Forelimb muscle (tissue), 1 donor: ENCODE measurements at regions not wholly inside any gene's neighbourhood (a gene's known extent, or its start where the extent isn't known, plus 50 kb on each side); places are given as distances from the start of the nearest gene placed in this dataset.

Source experiments
- DNase-seq: peaks from one replicate; pipeline ENCODE4 v3.0.0-alpha.2; 2013; ENCODE audit warnings: low read depth

DNA sequence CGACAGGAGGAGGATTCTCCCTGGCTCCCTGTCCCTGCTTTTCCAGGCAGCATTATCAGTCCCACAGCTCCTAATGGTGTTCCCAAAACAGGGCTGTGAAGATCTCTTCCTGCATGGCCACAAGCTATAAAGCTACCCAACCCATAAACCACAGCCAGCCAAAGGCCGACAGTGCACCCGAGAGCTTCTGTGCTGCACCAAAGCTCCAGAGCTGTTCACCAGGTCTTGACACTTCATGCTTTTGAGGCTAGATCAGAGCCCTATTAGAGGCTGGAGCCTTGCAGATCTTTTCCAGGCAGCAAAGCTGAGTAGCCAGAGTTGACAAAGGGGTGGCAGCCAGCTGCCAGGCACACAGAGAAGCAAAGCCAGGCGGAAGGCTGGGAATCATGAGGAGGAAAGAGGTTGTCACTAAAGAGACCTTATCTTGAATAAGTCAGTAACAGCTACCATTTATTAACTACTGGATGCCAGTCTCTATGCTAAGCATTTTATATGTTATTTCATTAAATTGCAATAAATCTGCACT lies 180.4 kb downstream of the KATNAL1 start:
- DNase-seq, result no peak

DNA sequence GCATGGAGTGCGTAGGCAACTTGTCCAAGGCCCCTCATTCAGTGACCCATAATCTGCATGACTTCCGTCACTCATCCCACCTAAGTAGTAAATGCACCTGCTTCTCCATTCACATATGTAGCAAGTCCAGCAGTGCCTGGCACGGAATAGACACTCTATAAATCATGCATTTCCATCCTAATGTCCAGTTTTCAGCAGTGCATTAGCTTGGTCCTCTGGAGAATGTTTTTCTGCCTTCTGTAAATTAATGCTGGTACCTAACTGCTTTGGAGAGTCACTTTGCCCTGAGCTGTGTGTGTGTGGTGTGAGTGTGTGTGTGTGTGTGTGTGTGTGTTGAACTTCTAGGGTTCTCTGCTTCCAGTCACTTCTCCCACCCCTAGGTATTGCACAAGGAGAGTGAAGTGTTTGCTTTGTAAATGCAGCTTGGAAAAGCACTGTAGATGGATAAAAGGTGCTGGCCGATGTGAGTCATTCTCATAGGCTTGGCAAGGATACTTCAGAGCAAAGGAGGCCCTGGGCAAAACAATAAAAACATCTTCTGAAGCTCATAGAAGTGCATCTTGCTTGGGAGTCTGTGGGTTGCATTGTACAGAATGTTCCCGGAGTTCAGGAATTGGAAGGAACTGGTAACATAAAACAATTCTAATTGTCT lies 181.8 kb downstream of the KATNAL1 start:
- DNase-seq, result no peak

DNA sequence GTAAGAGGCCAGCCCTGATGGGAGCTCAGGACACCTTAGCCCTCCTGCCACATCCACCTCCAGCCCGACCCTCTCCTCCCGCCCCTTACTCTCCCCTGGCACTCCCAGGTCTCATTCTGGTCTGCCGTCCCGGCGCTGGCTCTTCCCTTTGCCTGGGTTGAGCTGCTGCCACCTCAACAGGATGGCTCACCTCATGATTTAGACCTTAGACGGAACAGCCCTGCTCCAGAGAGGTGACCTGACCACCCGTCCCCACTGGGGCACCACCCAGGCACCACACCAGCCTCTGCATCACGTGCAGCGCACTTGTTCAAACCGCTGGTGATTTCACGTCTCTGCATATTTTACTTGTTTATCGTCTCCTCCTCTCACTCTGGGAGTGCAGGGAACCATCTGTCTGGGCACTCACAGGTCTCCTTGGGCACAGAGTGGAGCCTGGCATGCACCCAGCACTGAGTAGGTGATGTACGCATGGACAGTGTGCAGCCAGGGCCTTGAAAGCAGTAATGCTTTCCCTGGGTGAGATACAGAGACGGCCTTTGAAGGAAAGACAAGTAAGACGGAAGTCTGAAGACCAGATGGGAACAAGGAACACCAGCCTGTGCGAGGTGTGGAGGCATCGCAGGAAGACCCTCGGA lies 183.1 kb downstream of the KATNAL1 start:
- no peak for DNase-seq

DNA sequence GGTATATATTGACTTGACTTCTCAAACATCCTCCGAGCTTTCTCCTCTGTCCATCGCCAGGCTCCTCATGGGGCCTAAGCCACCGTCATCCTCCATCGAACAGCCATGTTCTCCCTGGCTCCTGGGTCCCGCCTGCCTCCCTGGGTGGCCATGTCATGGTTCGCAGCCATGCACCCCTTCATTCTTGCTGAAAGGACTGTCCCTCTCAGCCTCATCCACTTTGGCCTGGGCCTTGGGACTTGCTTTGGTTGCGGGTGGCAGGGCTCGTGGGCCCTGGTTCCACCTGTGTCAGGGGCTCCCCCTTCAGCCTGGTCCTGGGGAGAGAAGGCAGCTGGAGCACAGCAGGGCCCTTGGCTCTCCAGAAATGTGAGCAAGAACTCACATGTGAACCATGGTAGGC lies 183.8 kb downstream of the KATNAL1 start:
- DNase-seq, result no peak

DNA sequence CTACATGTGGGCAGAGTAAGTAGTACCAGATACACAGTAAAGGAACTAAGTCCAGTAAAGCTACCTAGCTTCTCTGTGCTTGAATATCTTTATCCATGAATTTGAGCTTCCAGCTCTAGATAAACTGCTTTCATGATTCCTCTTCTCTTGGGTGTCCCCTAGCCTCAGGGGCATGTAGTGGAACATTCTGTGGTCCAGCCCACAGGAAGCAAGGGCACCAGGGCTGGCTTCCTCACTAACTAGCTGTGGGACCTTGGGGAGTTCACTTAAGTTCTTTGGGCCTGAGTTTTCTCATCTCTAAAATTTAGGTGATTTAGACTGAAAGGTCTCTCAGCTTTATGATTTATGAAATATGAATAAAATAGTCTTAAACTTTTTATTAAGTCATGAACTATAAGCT lies 185.7 kb downstream of the KATNAL1 start:
- no peak for DNase-seq

DNA sequence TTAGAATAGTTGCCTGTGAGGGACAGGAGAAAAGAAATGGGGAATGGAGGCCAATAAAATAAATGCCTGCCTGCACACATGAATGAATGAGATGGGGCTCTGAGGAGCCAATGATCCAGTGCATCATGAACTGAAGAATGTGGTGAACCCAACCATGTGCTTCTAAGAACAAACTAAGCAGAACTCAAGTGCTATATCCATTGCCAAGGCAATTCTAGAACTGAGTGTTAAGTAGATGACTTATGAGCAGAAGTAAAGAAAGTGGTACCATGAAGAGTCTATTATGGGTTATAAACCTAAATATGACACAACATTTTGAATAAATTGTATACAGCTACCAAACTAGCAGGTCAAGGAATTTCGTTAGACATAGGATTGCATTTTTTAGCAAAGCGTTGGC lies 186.1 kb downstream of the KATNAL1 start:
- DNase-seq, result no peak

DNA sequence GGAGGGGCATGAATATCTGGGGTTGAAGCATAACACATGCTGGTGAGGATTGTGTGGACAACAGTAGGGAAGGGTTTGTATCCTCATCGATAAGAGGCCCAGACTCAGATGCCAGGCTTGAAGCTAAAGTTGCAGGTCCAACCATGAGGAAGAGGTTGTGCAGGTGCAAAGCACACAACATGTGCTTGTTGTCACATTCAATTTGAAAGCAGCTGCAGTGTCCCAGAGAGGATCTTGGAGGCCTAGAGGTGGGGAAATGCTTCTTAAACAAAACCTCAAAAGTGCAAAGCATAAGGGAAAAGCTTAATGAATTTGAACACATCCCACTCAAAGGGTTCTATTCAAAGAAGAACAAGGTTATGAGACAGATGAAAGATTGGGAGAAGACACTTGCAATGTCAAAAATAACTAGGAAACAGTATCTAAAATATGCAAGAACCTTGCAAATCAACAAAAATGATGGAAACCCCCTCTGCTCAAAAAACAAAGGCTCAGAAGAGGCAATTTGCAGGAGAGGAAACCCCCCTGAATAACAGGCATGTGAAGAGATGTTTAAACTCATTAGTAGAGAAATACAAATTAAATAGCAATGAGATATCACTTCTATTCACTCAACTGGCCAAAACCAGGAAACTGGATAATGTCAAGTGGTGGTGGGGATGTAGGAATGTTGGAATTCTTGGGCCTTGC lies 187.1 kb downstream of the KATNAL1 start:
- no peak for DNase-seq

DNA sequence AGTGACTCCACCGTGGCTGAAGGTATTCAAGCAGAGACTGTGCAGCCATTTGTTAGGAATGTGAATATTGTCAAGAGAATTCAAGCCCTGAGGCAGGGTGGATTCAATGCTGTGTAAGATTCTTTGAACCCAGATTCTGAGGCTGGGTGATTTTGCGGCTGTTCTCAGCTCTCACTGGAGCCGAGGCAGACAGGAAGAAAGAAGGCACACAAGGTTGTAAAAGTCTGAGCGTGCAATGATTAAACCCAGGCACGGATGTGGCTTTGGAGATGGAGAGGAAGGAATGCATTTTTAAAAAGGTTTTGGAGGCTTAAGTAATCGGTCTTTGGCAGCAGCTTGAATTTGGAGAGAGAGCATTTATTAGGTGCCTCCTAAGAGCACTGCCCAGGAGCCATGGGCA lies 187.9 kb downstream of the KATNAL1 start:
- no peak for DNase-seq

DNA sequence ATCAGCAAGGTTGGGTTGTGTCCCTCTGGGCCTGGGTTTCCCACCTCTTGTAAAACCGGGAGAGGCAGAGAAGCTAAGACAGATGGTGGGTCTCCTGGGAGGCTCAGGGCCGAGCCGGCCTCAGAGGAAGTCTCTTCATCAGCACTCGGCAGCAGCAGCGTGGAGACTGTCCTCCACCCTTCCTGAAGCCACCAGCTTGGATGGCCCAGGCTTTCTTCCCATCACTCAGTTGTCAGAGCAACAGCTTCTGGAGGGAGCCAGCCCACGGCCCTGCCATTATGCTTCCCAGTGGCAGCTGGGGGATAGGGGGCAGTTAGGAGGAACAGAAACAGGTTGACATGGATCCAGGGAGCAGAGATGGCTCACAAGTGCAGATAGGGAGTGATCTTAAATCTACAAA lies 191.0 kb downstream of the KATNAL1 start:
- DNase-seq, result no peak

DNA sequence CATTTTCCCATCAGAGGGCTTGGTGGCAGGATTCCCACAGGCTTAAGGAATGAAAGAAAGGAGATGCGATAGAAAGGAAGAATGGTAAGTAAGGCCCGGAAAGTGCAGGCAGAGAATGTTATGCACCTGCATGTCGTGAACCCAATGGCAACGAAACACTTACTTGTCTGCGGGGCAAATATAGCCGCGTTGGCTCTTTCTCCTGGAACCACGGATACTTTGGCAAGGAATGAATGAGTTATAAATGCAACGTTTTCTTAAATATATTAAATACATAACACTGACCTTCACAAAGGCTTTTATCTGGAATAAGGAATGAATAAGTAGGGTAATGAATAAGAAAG lies 192.1 kb downstream of the KATNAL1 start:
- DNase-seq, result no peak

DNA sequence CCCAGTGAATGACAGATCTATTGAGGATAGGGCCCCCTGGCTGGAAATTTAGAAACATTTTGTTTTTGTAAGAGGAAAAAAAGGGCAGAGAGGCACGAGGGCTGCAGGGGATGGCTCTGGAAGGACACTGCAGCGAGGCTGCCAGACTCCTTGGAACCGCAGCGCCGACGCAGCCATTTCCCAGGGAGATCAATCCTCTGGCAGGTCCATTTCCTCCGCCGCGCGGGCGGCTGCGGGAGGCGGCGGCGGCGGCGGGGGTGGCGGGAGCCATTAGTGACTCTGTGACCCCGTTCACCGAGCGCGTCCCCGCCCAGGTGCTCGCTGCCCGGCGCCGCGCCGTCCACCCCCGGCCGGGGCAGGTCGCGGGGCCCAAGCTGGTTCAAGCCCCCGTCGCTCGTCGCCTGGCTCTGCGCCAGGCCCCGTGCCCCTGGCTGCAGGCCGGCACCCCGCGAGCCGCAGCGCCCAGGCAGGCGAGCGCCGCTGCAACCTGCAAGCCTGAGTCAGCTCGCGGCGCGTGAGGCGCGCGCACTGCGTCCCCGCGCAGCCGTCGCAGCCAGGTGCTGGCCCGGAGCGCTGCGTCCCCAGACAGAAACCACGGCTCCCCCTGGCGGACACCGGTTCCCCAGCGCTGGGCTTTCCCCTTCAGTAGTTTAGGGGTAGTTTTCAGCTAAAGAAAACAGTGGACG lies 192.6 kb downstream of the KATNAL1 start:
- DNase-seq, result peak; percentile 52

DNA sequence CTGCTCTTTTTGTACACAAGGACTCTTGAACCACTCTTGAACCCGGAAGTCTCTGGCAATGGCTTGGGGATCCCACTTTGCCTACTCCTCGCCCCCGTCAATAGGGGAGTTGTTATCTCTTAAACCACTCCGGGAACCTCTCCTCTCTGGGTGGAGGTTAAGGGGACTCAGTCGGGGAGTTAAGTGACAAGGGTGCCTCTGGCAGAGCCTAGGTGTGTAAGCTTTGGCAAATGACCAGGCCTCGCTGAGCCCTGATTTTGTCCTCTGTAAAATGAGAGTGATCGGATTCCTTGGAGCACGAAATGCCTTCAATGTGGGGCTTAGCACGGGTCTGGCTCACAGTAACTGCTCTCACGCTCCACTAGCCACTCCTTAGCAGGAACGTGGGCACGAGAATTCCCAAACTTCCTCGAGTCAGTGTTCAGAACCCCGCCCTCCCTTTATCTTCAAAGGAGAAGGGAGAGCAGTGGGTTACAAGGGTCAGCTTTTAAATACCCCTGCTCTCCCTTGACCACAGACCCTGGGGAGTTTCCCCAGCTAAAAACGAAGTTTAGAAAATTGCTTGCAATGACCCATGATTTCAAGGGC lies 193.3 kb downstream of the KATNAL1 start:
- no peak for DNase-seq

DNA sequence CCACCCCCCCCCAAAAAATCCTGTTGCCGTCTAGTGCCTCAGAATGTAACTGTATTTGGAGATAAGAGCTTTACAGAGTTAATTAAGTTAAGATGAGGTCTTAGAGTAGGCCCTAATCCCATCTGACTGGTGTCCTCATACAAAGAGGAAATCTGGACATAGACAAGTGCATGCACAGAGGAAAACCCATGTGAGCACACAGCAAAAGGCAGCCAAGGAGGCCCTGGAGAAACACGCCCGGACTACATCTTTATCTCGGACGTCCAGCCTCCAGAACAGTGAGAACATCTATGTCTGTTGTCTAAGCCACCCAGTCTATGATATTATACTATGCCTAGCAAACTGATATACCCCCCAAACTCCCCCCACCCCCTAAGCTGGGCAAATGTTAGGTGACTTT lies 193.8 kb downstream of the KATNAL1 start:
- DNase-seq, result no peak

DNA sequence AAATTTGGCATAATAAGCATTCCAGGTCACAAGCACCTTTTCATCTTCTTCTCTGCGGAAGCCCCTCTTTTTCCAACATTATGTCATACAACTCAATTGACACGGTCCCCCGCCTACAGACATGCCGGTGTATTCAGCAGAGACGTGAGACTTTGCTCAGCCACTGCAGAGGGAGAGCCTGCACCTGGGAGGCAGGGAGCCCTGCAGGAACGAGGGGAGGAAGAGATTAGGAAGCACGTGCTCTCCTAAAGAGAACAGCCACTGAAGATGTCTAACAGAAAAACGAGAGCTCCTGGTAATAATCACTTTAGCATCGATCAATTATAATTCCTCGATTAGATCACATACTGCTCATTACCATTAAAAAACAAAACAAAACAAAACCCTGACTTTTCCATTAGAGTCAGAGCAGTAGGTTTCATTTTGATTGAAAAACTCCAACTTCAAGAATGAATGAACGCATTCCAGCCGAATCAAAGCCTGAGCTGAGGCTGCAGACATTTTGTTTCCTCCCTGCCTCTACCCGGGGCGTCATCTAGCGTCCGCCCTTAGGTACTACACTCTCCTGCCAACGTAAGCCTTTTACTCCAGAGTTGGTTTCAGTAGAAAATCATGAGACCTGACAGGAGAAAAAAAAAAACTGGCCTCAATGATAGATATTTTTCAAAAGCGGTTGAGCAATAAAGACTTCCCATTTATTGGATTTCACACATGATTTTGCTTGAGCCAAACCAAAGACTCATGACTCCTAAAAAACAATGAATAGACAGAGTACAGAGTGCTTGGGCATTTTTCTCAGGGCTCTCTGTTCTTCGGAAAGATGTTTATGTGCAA lies 194.5 kb downstream of the KATNAL1 start:
- DNase-seq, result peak; percentile 50

DNA sequence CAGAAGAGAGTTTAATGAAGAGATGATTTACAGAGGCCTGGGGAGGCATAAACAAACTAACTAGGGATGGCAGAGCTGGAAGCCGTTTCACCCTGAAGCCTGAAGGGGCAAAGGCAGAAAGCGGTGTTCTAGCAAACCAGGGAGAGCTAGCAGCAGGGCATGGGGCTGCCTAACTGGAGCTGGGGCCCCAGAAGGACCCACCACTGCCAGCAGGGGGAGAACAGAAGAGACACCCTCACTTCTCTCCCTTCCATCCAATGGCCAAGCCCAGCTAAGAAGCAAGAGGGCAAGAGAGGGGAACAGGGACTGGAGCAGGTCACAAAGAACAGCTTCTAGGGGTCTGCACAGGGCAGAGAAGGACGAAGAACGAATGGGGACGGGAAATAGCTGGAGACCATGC lies 195.5 kb downstream of the KATNAL1 start:
- DNase-seq, result no peak

DNA sequence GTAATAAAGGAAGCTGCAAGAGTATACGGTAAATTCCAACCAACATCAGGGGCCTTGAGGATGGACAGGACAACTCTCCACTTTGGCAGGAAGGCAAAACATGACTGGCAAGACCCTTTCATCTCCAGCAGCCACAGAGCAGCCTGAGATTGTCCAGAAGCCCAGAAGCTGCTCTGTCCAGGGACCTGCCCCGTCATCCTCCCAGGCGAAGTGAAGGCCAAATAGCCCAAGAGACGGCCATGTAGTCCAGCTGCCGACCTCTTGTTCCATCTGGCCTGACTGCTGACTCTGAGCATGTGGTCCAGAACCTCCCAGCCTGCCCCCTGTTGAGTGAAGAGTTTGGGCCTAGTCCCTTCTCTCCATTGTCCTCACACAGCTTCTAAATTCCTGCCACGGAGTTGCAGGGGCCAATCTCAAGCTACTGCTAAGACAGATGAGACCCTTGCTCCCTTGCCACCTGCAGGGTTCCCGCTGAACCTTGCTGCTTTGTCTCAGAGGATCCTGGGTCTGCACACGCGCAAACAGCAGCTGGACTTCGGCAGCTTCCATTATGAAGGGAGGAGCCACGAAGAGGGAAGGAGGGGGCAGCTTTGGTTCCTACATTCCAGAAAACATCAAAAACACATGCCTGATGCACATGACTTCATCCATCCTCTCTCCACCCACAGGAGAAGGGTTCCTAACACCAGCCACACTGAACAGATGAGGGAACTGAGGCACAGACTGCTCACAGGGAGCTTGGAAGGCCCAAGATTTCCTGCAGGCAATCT lies 196.9 kb downstream of the KATNAL1 start:
- DNase-seq, result no peak

DNA sequence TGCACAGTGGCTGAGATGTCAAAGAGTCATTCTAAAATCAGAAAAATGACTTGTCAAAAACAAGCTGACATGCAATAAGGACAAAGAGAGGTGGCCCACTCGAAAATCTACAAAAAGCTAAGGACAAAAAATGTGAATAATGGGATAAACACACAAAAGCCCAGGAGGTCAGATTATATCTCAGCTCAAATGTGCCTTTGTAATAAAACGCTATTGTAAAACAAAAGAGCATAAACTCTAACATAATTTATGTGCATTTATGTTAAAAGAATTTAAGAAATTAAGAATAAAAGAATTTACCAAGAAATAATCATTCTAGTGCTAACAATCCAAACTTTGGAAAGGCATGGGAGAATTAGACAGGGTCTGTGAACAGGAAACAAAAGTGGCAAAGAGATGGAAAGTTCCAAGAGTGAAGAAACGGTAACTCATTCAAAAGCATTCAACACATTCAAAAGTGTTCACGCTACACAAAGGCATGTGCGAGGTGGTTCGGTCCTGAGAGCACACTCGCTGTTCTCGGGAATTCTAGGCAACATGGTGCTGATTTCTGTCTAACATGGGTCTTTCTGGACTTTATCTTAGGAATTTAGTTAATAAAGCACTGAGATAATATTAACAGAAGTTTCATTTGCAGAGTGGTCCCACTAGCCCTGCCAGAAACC lies 197.7 kb downstream of the KATNAL1 start:
- no peak for DNase-seq

DNA sequence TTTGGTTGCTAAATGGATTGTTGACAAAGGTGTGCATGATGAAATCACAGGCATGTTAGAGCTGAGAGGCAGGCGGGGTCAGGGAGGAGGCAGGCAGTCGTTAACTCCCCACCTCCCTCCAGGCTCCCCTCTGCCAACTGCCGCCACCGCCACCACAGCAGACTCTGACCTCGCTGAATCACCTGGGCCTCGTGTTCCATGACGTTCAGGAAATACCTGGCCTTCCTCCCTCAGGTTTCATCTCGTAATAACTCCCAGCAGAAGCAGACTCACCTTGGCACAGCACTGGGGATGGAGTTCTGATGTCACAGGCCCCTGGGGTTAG lies 198.5 kb downstream of the KATNAL1 start:
- no peak for DNase-seq

DNA sequence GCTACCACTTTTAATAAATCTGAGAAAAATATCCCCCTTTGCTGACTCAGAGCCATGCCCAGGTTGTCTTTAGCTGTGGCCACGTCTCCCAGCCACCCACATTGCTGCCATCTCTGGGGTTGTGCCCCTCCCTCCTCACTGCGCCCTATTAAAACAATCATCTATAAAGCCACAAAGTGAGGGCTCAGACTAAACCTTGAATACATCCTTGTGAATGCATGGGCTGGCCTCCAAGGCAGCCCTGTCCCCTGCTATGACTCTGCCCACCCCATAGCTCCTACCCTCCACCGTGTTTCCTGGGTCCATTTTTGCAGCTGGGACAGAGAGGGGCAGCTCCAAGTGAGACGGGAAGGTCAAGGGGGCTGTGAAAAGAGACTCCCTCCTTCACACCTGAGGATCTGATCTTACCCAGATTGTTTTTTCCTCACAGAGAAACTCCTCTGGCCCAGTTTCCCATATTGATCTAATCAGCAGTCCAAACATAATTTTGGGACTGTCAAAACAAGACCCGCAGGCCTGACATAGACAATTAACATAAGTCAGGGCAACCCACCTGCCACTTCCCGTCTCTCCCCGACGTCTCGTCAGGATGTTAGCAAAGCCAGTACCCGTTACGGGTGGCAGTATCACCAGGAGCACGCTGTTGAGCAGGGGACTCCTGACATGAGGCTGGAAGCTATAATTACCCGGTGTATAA lies 199.0 kb downstream of the KATNAL1 start:
- no peak for DNase-seq
